HepG2 (cell line): ENCODE measurements at regions not wholly inside any gene's neighbourhood (a gene's known extent, or its start where the extent isn't known, plus 50 kb on each side); places are given as distances from the start of the nearest gene placed in this dataset.

Experiments used
- ATAC-seq: fragments of 200-7000 bp; cut with Tn5 transposase; 3 replicates; pipeline ENCODE4 v1.9.1; 2020; ENCODE audit warnings: mild to moderate bottlenecking, moderate library complexity
- BruUV-seq: library from RNA; stranded (reverse); fragments of 400-500 nt; replicated peaks from 2 replicates; lab custom pipeline; 2021; lab: Mats Ljungman, UMichigan
- CTCF ChIA-PET: fragments of 300-600 bp; formaldehyde crosslinking; extraction: SDS; loops from one replicate; lab custom pipeline; 2021; ENCODE audit warnings: low total read pairs, inconsistent platforms, low intra/inter-chr PET ratio; lab: Yijun Ruan, JAX
- POLR2A ChIA-PET: fragments of 350-600 bp; sonication (Branson Sonifier 250); formaldehyde crosslinking; loops from one replicate; lab custom pipeline; 2020; ENCODE audit warnings: antibody characterized with exemption, inconsistent platforms; lab: Yijun Ruan, JAX
- DNase-seq: peaks from one replicate; pipeline ENCODE4 v3.0.0-alpha.2; 2015; ENCODE audit warnings: low spot score
- FAIRE-seq: peaks from 3 replicates; lab custom pipeline; 2011; peaks lifted over from hg19 to GRCh38; lab: Jason Lieb, UNC
- H2AFZ ChIP-seq: one replicate; pipeline ENCODE4 v1.6.1; 2011; ENCODE audit warnings: low read length, inconsistent platforms
- H3K27ac ChIP-seq: fragments of 300-600 bp; 3 replicates; pipeline ENCODE4 v1.8.0; 2011; ENCODE audit warnings: mixed run types, mild to moderate bottlenecking, mixed read lengths, low read length, inconsistent platforms; ENCODE audit not compliant: insufficient read depth; ENCODE audit errors: extremely low read length
- H3K27me3 ChIP-seq, 2 experiments: fragments of 200-600 bp in 1 of 2; 2 replicates in 1 of 2; 3 replicates in 1 of 2; pipeline versions ENCODE4 v1.6.0 to v1.8.0; 2011; ENCODE audit warnings: low read length in 2 of 2, mild to moderate bottlenecking in 2 of 2, moderate library complexity in 2 of 2, inconsistent platforms in 1 of 2; ENCODE audit not compliant: insufficient read depth in 2 of 2, control insufficient read depth in 1 of 2
- H3K36me3 ChIP-seq, 2 experiments: fragments of 200-600 bp in 1 of 2; replicated peaks in 1 of 2; 2 replicates in 1 of 2; 3 replicates in 1 of 2; pipeline versions ENCODE4 v1.5.1 to v1.8.0; 2011; ENCODE audit warnings: low read length in 2 of 2, inconsistent platforms in 1 of 2; ENCODE audit not compliant: insufficient read depth in 2 of 2, control insufficient read depth in 1 of 2
- H3K4me1 ChIP-seq: 2 replicates; pipeline ENCODE4 v1.5.1; 2012; ENCODE audit warnings: low read length, inconsistent platforms; ENCODE audit not compliant: insufficient read depth
- H3K4me2 ChIP-seq: 2 replicates; pipeline ENCODE4 v1.6.0; 2011; ENCODE audit warnings: low read depth, low read length, inconsistent platforms
- H3K4me3 ChIP-seq, 3 experiments: fragments of 200-600 bp in 1 of 3; sonication (generic), shearing (Covaris generic) in 1 of 3; replicated peaks in 1 of 3; 2 replicates each; pipeline ENCODE4 v1.5.1; 2011 to 2016; ENCODE audit warnings: low read length in 3 of 3, inconsistent platforms in 2 of 3, low read depth in 2 of 3, mild to moderate bottlenecking in 2 of 3, control low read depth in 1 of 3, mixed read lengths in 1 of 3; ENCODE audit not compliant: insufficient read depth in 1 of 3
- H3K79me2 ChIP-seq: one replicate; pipeline ENCODE4 v1.6.1; 2011; ENCODE audit warnings: low read length, inconsistent platforms; ENCODE audit not compliant: insufficient read depth
- H3K9ac ChIP-seq: 2 replicates; pipeline ENCODE4 v1.6.0; 2011; ENCODE audit warnings: mild to moderate bottlenecking, low read depth, low read length, inconsistent platforms; ENCODE audit not compliant: insufficient read depth
- H3K9me3 ChIP-seq: 2 replicates; pipeline ENCODE4 v1.5.1; 2012; ENCODE audit warnings: mild to moderate bottlenecking, low read length
- H4K20me1 ChIP-seq: 2 replicates; pipeline ENCODE4 v1.6.0; 2011; ENCODE audit warnings: inconsistent platforms, mild to moderate bottlenecking, low read length, moderate library complexity; ENCODE audit not compliant: insufficient read depth
- ASH2L ChIP-seq: fragments of 300-600, 200-600 bp; sonication (generic); IDR thresholded peaks from 2 replicates; pipeline ENCODE4 v1.7.0; 2017; ENCODE audit warnings: low read depth, mild to moderate bottlenecking, moderate library complexity, mixed read lengths, low read length; ENCODE audit not compliant: insufficient read length
- CEBPG ChIP-seq: IDR thresholded peaks from 2 replicates; pipeline ENCODE4 v1.6.1; 2016
- CHCHD3 ChIP-seq: sonication (generic); formaldehyde crosslinking; IDR thresholded peaks from 2 replicates; pipeline ENCODE4 v1.8.0; 2022; ENCODE audit warnings: mild to moderate bottlenecking, missing genetic modification reagents, moderate library complexity
- JUNB ChIP-seq: sonication (generic); formaldehyde crosslinking; IDR thresholded peaks from 2 replicates; pipeline ENCODE4 v1.8.0; 2022; ENCODE audit warnings: missing genetic modification reagents, mild to moderate bottlenecking, borderline replicate concordance
- KLF16 ChIP-seq, 2 experiments: sonication (generic) in 1 of 2; formaldehyde crosslinking in 1 of 2; IDR thresholded peaks; 2 replicates each; pipeline versions ENCODE4 v1.6.1 to v1.8.0; 2016 to 2023; ENCODE audit warnings: missing genetic modification reagents in 2 of 2, missing compliant biosample characterization in 1 of 2
- NCOA1 ChIP-seq: sonication (generic); formaldehyde crosslinking; IDR thresholded peaks from 2 replicates; pipeline ENCODE4 v1.9.0; 2021; ENCODE audit warnings: missing genetic modification reagents
- SIN3B ChIP-seq: fragments of 150-350 bp; IDR thresholded peaks from 2 replicates; pipeline ENCODE4 v1.6.1; 2014; ENCODE audit warnings: low read length
- SOX6 ChIP-seq, 2 experiments: fragments of 450-650 bp in 1 of 2; sonication (generic) in 1 of 2; formaldehyde crosslinking in 1 of 2; IDR thresholded peaks; 2 replicates each; pipeline versions ENCODE4 v1.4.0 to v1.6.1; 2017 to 2020; ENCODE audit warnings: antibody characterized with exemption in 1 of 2, mild to moderate bottlenecking in 1 of 2, missing genetic modification reagents in 1 of 2
- ZBTB33 ChIP-seq: sonication (generic); formaldehyde crosslinking; IDR thresholded peaks from 2 replicates; pipeline ENCODE4 v1.4.0; 2020; ENCODE audit warnings: missing genetic modification reagents
- ZBTB8A ChIP-seq: sonication (generic); formaldehyde crosslinking; IDR thresholded peaks from 2 replicates; pipeline ENCODE4 v1.4.0; 2020; ENCODE audit warnings: mild to moderate bottlenecking, low read depth, missing genetic modification reagents, borderline replicate concordance
- ZNF609 ChIP-seq: sonication (generic); formaldehyde crosslinking; IDR thresholded peaks from 2 replicates; pipeline ENCODE4 v1.4.0; 2020; ENCODE audit warnings: mild to moderate bottlenecking, missing genetic modification reagents, borderline replicate concordance
- ZZZ3 ChIP-seq: sonication (generic); formaldehyde crosslinking; IDR thresholded peaks from 2 replicates; pipeline ENCODE4 v1.4.0; 2020; ENCODE audit warnings: missing genetic modification reagents, mild to moderate bottlenecking, borderline replicate concordance
- WGBS: methylation state at CpG from one replicate; pipeline ENCODE4 v1.1.6; 2017; ENCODE audit warnings: low lambda C conversion rate; 5-methylcytosine and 5-hydroxymethylcytosine counted together
- in situ Hi-C: cut with HindIII; loops from 2 replicates; pipeline ENCODE4 v1.10.0; 2017; ENCODE audit warnings: low pct_unique_long_range_greater_than_20kb; ENCODE audit not compliant: extremely low pct_ligation_motif_present
- intact Hi-C: fragments of 100-400 bp; cut with micrococcal nuclease; formaldehyde crosslinking; loops from one replicate; pipeline ENCODE4 v1.10.0; 2022; ENCODE audit not compliant: unreplicated experiment
- TF ChIP-seq, protein P1 (sequence below): sonication (generic); formaldehyde crosslinking; IDR thresholded peaks from 2 replicates; pipeline ENCODE4 v1.5.1; 2020; ENCODE audit warnings: mild to moderate bottlenecking, missing genetic modification reagents, moderate library complexity

GRCh38 chr12:132439333-132439904 is 50.5 kb upstream of the FBRSL1 start:
- DNase-seq (no peak), ATAC-seq (peak; percentile 29; the same call in 1 of the 3 replicates), FAIRE-seq (no peak)
- H3K27me3 ChIP-seq: peaks cover 7 to 49% of the 10 kb centered on the region in 2 experiments
- no peak overlapping the region for H3K9ac ChIP-seq
- intact Hi-C loops: no loop called here
- H3K27ac ChIP-seq: no peak overlapping the region
- no TSS peak for BruUV-seq
- no peak overlapping the region for H3K4me3 ChIP-seq
- no peak overlapping the region for H2AFZ ChIP-seq
- H3K79me2 ChIP-seq: no peaks in the 10 kb centered on the region
- 81% methylated on average over 25 of the region's 28 CpGs for WGBS
- peaks cover 71% of the 10 kb centered on the region for H3K4me1 ChIP-seq
- no peaks in the 10 kb centered on the region for H3K9me3 ChIP-seq
- CTCF ChIA-PET: no interaction called here
- H3K36me3 ChIP-seq: no peaks in the 10 kb centered on the region
- POLR2A ChIA-PET: no interaction called here
- H3K4me2 ChIP-seq: no peak overlapping the region
- in situ Hi-C loops: no loop called here
- no peaks in the 10 kb centered on the region for H4K20me1 ChIP-seq
- TF ChIP-seq ZNF609 (CRISPR knock-in tag): no peak
- TF ChIP-seq CHCHD3 (CRISPR knock-in tag): no peak
- no peak for TF ChIP-seq CEBPG (CRISPR knock-in tag)
- TF ChIP-seq ASH2L: no peak
- TF ChIP-seq, protein P1, sequence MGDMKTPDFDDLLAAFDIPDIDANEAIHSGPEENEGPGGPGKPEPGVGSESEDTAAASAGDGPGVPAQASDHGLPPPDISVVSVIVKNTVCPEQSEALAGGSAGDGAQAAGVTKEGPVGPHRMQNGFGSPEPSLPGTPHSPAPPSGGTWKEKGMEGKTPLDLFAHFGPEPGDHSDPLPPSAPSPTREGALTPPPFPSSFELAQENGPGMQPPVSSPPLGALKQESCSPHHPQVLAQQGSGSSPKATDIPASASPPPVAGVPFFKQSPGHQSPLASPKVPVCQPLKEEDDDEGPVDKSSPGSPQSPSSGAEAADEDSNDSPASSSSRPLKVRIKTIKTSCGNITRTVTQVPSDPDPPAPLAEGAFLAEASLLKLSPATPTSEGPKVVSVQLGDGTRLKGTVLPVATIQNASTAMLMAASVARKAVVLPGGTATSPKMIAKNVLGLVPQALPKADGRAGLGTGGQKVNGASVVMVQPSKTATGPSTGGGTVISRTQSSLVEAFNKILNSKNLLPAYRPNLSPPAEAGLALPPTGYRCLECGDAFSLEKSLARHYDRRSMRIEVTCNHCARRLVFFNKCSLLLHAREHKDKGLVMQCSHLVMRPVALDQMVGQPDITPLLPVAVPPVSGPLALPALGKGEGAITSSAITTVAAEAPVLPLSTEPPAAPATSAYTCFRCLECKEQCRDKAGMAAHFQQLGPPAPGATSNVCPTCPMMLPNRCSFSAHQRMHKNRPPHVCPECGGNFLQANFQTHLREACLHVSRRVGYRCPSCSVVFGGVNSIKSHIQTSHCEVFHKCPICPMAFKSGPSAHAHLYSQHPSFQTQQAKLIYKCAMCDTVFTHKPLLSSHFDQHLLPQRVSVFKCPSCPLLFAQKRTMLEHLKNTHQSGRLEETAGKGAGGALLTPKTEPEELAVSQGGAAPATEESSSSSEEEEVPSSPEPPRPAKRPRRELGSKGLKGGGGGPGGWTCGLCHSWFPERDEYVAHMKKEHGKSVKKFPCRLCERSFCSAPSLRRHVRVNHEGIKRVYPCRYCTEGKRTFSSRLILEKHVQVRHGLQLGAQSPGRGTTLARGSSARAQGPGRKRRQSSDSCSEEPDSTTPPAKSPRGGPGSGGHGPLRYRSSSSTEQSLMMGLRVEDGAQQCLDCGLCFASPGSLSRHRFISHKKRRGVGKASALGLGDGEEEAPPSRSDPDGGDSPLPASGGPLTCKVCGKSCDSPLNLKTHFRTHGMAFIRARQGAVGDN (CRISPR knock-in tag): peak; percentile 48
- TF ChIP-seq ZBTB33 (CRISPR knock-in tag): peak; percentile 55; the same call in 1 of the 2 replicates
- TF ChIP-seq SOX6 (IDR thresholded peaks at IDR 0.05): no peak
- TF ChIP-seq SOX6 (CRISPR knock-in tag; IDR thresholded peaks at IDR 0.05): no peak
- TF ChIP-seq KLF16 (CRISPR knock-in tag; IDR thresholded peaks at IDR 0.05): no peak
- TF ChIP-seq ZBTB8A (CRISPR knock-in tag): no peak
- TF ChIP-seq JUNB (CRISPR knock-in tag): no peak
- no peak for TF ChIP-seq SIN3B
- no peak for TF ChIP-seq ZZZ3 (CRISPR knock-in tag)
- no peak for TF ChIP-seq NCOA1 (CRISPR knock-in tag)
